A172 (cell line): ENCODE measurements at regions not wholly inside any gene's neighbourhood (a gene's known extent, or its start where the extent isn't known, plus 50 kb on each side); places are given as distances from the start of the nearest gene placed in this dataset.
A peak's percentile ranks its signal among the peaks of the same experiment; 100 is the strongest.
"Not testable (repeated sequence)": the region's sequence is repeated elsewhere in the genome, so short reads cannot be mapped to it uniquely, and the experiment has no call there.

Source experiments
- DNase-seq: peaks from one replicate; pipeline ENCODE4 v3.0.0-alpha.2; 2015; ENCODE audit warnings: low spot score

DNA sequence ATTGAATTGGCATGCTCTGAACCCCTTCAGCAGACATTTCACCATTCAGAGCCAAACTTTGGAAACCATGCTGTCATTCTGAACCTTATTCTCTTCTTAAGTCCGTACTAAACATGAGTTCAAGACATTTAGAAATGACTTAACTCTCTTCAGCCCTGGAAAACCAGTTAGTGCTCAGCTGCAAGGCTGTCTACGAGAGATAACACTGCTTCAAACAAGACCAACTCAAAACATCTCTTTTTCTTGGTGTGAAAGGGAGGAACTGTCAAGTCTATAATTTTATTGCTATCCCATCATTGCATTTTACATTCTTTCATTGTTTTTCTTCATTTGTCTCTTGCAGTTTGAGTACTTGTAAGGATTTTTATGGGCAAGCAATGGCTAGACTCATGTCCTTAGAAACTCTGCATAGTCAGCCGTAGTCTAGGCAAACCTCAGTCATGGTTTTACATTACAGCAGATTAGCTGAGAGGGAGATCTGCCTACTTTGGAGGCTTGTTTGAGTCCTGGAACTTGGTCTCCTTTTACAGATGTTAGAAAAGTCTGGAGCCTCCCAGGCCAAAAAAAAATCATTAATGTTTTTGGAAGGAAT lies 120.6 kb upstream of the JADE1 start:
- no peak for DNase-seq

- DNase-seq = no peak
These were observed 121.3 kb upstream of the JADE1 start for GRCh38 chr4:128688033-128688721.

DNA sequence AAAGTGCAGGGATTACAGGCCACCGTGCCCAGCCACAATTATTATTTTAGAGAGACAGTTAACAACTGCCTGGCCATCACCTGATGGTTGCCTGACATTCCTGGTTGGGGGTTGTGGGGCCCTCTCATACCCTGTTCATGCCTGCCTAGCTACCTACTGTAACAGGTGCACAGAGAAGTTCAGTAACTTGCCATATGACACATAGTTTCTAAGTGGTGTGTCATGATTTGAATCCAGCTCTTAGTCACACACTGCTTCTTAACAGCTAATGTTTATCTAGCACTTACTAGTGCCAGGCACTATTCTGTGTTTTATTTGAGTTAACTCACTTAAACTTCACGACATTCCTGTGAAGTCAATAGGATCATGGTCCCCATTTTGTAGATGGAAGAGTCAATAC lies 122.7 kb upstream of the JADE1 start:
- DNase-seq = no peak

DNA sequence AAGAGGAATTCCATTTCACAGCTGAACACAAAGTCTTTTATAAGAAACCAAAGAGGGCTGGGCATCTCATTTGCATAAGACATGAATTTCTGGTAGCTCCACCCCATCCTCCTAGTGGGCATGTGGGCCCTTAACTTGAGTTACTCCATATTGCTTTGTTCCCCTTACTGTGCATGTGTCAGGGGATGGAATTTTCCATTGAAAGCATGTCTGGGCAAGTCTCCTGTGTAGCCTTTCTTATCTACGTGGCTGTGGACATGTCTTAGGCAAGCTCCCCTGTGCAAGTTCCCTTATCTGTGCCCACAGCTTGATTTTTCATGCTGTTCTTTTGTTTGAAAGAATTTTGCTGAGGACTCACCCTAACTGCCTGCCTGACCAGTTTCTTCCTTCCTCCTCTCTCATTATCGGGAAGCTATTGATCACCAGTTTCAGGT lies 123.5 kb upstream of the JADE1 start:
- no peak for DNase-seq

DNA sequence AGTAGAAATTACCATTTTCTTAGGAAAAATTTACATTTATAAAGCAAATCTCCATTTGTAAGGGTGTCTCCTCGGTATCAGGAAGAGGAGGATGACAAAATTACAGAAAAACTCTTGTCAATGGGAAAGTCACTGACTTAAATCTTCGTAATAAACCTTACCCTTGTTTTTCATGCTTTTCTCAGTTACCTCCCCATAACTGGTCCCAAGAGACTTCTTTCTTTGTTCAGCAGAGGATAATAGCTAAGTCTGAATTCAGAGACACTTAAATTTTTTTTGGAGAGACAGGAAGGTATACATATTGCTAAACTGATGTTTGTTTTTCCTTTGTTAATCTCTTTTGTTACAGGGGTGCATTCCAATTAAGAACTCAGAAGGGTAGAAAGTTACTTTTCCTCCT lies 125.5 kb upstream of the JADE1 start:
- DNase-seq = no peak

DNA sequence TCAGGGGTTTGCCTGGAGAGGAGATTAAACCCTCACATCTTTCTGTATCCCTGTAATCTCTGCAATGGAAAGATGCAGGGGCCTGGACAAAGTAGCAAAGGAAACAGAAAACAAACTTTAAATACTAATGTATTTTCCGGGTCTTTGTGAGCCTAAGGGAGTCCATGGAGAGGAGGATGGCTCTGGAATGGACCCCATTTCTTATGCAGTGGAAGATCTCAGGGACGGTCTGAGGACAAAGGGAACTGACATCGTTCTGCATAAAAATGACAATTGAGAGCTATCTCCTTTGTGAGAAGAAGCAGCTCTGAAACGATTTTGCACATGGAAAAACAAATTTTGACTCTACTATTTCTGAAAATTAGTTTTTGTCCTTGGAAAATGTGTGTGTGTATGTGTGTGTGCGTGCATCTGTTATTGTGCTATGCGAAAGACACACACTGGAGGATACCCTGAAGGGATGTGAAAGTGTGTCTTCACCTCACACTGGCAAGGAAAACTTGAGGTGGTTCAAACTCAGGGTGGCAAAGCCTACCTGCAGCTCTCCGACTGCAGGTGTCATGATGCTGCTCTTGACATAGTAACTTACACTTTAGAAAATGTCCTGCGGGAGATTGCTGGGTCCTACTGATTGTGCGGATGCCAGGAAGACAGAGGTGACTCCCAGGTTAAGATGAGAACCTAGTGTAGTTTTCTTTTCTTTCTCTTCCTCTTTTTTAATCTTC lies 126.4 kb upstream of the JADE1 start:
- DNase-seq = no peak

DNA sequence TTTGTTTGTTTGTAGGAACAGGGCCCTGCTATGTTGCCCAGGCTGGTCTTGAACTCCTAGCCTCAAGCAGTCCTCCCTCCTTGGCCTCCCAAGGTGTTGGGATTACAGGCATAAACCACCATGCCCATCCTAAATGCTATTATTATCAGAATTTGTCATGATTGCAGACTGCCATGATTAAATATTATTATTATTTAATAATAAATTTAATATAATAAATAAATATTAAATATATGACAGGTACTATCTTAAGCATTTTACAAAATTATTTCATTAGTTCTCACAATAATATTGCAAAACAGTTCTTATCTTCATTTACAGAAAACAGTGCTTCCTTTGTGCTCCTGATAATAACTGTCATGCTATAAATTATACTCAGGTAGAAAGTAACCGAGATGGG lies 133.4 kb upstream of the JADE1 start:
- no peak for DNase-seq

DNA sequence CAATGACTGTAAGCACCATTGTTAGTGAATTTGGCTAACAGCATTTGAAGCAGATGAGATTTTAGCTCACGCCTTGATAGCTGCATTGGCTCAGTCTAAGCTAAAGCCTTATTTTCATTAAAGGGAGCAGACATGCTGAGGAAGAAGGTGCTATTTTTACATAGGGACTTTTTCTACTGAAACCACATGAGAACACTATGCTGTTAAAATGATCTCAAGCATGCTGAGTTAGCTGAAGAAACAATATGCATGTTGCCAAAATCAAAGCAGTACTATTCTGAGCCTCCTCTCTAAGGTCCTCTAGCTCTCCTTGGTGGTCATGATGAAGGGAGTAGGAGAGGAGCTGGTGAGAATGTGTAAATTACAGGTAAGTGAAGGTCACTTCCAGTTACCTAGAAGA lies 134.4 kb upstream of the JADE1 start:
- no peak for DNase-seq

- DNase-seq = not testable (repeated sequence)
These were observed 136.3 kb upstream of the JADE1 start for GRCh38 chr4:128673159-128673558.

GRCh38 chr4:128672596-128672995 lies 136.9 kb upstream of the JADE1 start:
- DNase-seq = not testable (repeated sequence)

- DNase-seq = no peak
These were observed 139.0 kb upstream of the JADE1 start for GRCh38 chr4:128670513-128670912.

DNA sequence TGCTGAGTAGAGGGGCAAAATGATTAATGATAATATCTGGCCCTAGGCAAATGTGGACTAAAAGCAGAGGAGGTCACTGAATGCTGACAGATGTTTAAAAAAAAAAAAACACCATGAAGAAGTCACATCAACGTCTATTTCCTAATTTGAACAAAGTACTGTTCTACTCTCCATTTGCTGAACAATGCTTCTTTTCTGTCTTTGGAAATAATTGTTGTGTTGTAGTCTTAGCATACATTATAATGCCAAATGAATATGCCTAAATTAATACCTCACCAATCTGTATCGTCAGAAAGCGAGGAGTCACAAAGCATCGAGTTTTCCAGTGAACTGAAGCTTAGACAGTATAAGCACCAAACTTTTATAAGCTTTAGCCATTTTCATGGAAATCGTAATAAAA lies 140.9 kb upstream of the JADE1 start:
- no peak for DNase-seq

DNA sequence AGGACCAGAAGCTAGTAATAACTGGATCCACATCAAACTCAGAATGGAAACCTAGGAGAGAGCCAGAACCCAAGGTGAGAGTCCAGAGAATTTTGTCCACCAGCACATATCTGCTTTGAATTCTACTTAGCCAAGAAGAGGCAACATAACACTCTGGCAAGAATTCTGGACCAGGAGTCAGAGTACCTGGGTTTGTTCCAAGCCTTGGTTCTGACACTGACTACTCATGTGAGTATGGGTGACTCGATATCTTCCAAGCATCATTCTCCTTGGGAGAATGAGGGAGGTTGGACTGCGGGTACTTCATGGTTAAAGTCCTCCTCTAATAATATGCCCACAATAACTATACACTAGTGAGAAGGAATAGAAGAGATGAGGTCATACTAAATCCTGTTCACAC lies 144.0 kb upstream of the JADE1 start:
- no peak for DNase-seq

DNA sequence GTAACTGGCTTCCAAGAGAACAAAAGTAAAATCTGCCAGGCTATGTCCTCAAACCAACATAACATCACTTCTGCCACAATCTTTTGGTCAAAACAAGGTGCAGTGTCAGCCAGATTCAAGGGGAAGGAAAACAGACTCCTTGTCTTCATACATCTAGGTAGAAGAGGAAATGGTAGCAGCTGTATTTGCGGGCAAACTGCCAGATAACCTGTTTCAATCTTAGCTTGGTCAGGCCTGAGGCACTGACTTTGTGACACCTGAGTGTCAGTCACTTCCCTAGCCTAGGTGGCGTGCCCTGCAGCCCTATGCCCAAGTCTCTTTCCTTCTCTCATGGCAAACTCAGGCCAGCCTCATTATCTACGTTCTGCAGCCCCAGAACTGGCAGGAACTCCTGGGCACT lies 146.2 kb upstream of the JADE1 start:
- no peak for DNase-seq

GRCh38 chr4:128661479-128661878 lies 148.0 kb upstream of the JADE1 start:
- no peak for DNase-seq

DNA sequence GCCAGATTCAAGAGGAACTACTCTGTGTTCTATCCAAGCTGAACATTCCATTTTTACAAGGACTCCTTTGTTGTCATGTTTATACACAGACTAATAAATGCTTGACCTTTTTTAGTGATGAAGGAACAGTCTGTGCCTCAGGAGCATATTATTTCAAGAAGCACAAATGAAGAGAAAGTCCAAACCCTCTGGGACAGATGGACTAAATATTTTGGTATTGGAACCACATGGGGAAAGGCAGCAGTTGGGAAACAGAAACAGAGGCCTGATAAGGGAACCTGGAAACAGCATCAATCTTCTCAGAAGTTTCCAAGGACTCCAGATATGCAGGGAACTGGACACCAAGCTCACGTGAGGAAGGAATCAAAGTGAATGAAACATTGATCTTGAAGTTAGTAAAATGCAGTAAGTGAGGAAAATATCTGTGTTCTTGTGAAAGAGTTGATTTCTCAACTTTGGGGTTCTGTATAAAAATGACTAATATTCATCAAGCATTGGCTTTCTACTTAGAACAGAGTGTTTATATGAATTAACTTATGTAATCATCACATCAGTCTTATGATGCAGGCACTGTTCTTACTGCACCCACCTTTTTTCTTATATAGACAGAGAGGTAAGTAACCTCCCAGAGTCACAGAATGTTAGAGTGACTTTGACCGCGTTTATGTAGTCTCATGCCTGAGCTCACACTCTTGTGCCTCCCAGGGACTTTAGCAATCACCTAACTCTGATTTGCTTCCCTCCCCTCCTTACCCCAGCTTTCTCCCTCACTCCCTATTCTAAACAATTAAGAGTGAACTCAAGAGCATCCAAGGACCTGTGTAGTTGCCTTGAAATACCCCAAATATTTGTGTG lies 148.9 kb upstream of the JADE1 start:
- DNase-seq = no peak

- no peak for DNase-seq
These were observed 151.3 kb upstream of the JADE1 start for GRCh38 chr4:128658214-128658631.

DNA sequence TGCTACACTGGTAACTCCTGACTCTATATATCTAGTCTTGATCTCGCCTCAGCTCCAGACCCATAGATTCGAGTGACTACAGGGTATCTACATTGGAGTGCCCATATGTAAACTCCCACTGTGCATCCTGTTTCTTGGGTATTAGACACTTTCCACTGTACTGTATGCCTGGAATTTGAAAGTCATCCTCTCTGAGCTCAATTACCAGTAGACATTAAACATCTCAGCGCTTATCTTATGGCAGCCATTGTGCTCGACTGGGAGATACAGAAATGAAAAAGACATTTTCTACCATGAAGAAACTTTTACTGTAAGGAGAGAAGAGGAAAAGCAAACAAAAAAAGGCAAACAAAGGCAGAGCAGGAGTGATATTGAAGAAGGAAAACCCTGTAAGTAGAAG lies 151.9 kb upstream of the JADE1 start:
- no peak for DNase-seq

DNA sequence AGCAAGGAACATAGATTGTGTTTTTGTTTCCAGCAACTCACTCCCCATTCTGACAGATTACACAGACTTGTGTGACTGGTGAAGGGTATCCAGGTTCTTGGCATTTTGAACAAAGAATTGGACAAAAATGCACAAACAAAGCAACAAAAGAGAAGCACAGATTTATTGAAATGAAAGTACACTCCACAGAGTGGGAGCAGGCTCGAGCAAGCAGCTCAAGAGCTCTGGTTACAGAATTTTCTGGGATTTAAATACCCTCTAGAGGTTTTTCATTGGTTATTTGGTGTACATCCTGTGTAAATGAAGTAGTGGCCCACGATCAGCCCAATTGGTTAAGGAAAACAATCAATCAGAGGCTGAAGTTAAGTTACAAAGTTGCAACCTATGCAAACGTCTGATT lies 155.0 kb upstream of the JADE1 start:
- DNase-seq = no peak

- no peak for DNase-seq
These were observed 155.7 kb upstream of the JADE1 start for GRCh38 chr4:128653527-128654444.

DNA sequence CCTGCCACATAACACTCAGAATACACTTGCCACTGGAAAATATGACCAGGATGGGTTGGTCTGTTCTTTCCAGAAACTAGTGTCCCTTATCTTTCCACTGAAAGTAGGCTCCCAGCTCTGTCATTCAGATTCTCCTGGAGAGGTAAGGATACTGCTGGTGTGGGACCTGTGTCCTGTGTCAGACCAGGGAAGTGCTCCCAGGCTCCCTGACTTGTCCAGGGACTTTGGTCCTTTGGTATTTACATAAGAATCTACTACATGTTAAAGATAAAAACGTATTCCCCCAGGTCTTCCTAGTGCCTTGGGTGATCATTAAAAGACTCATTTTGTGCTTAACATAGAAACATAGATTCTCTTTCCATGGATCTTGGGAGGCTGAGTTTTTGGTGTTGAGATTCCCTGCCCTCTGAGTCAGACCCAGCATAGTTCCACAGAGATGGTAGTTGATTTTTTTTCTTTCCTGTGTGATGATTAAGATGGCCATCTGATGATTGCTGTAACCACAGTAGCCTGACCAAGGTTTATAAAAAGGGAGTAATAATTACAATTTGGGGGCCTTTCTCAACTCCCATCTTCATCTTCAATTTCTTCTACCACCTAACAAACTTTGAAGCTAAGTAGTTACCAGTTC lies 159.8 kb upstream of the JADE1 start:
- peak; percentile 8 for DNase-seq
